ENCODE measurements at regions not wholly inside any gene's neighbourhood (a gene's known extent, or its start where the extent isn't known, plus 50 kb on each side); places are given as distances from the start of the nearest gene placed in this dataset.

GRCh38 chr7:45986355-45987298, 65.6 kb upstream of the IGFBP3 start:
- Histone ChIP-seq H3K4me3 (ENCODE audit: low read length in 3 of 3) (no peak overlapping the region), H3K27me3 (ENCODE audit: control insufficient read depth, insufficient read depth, low read length) (no peaks in the 10 kb centered on the region), H3K9ac (ENCODE audit: low read length in 3 of 3) (no peak overlapping the region), H3K9me3 (ENCODE audit: control insufficient read depth in 2 of 3, insufficient read depth in 1 of 3, low read length in 3 of 3) (no peaks in the 10 kb centered on the region), H3K27ac (ENCODE audit: low read depth in 2 of 2, low read length in 2 of 2) (no peak overlapping the region), H3K36me3 (ENCODE audit: control insufficient read depth in 2 of 3, insufficient read depth in 3 of 3, low read length in 3 of 3) (no peaks in the 10 kb centered on the region), H3K4me1 (ENCODE audit: control insufficient read depth in 2 of 3, insufficient read depth in 2 of 3, low read depth in 1 of 3, low read length in 3 of 3) (no peaks in the 10 kb centered on the region)
- intact Hi-C loops (cut with DNase I): no loop called here
- FAIRE-seq (no peak), DNase-seq (peak in 1 of 5 donors; percentile 62)
- TF ChIP-seq CTCF (IDR thresholded peaks at IDR 0.05; ENCODE audit: borderline replicate concordance, extremely low read depth, insufficient read depth): no peak

- TF ChIP-seq CTCF (IDR thresholded peaks at IDR 0.05; ENCODE audit: borderline replicate concordance, extremely low read depth, insufficient read depth): no peak
- DNase-seq: peak in 2 of 5 donors; percentile 5 to 54
- no peak for FAIRE-seq
Observed at GRCh38 chr7:45985902-45986301, 64.8 kb upstream of the IGFBP3 start.

GRCh38 chr7:45984386-45985295, 63.6 kb upstream of the IGFBP3 start:
- H3K4me1 ChIP-seq (ENCODE audit: control insufficient read depth in 2 of 3, insufficient read depth in 2 of 3, low read depth in 1 of 3, low read length in 3 of 3): no peaks in the 10 kb centered on the region
- intact Hi-C loops (cut with DNase I): no loop called here
- no peak overlapping the region for H3K27ac ChIP-seq (ENCODE audit: low read depth in 2 of 2, low read length in 2 of 2)
- H3K4me3 ChIP-seq (ENCODE audit: low read length in 3 of 3): no peak overlapping the region
- no peaks in the 10 kb centered on the region for H3K36me3 ChIP-seq (ENCODE audit: control insufficient read depth in 2 of 3, insufficient read depth in 3 of 3, low read length in 3 of 3)
- FAIRE-seq: no peak
- no peak overlapping the region for H3K9ac ChIP-seq (ENCODE audit: low read length in 3 of 3)
- no peaks in the 10 kb centered on the region for H3K27me3 ChIP-seq (ENCODE audit: control insufficient read depth, insufficient read depth, low read length)
- peak; percentile 19 for TF ChIP-seq CTCF (IDR thresholded peaks at IDR 0.05; ENCODE audit: borderline replicate concordance, extremely low read depth, insufficient read depth)
- DNase-seq: peak in 3 of 5 donors; percentile 6 to 15 (median 10)
- H3K9me3 ChIP-seq (ENCODE audit: control insufficient read depth in 2 of 3, insufficient read depth in 1 of 3, low read length in 3 of 3): no peaks in the 10 kb centered on the region

More at GRCh38 chr7:45985902-45986301, 64.8 kb upstream of the IGFBP3 start:
- no peak overlapping the region for H3K9ac ChIP-seq (ENCODE audit: low read length in 3 of 3)
- H3K9me3 ChIP-seq (ENCODE audit: control insufficient read depth in 2 of 3, insufficient read depth in 1 of 3, low read length in 3 of 3): no peaks in the 10 kb centered on the region
- no peaks in the 10 kb centered on the region for H3K27me3 ChIP-seq (ENCODE audit: control insufficient read depth, insufficient read depth, low read length)
- no peaks in the 10 kb centered on the region for H3K36me3 ChIP-seq (ENCODE audit: control insufficient read depth in 2 of 3, insufficient read depth in 3 of 3, low read length in 3 of 3)
- H3K27ac ChIP-seq (ENCODE audit: low read depth in 2 of 2, low read length in 2 of 2): no peak overlapping the region
- no peaks in the 10 kb centered on the region for H3K4me1 ChIP-seq (ENCODE audit: control insufficient read depth in 2 of 3, insufficient read depth in 2 of 3, low read depth in 1 of 3, low read length in 3 of 3)
- H3K4me3 ChIP-seq (ENCODE audit: low read length in 3 of 3): no peak overlapping the region
- intact Hi-C loops (cut with DNase I): no loop called here
